HCEC 1CT (cell line): ENCODE measurements at regions not wholly inside any gene's neighbourhood (a gene's known extent, or its start where the extent isn't known, plus 50 kb on each side); places are given as distances from the start of the nearest gene placed in this dataset.
"Not testable (repeated sequence)": the region's sequence is repeated elsewhere in the genome, so short reads cannot be mapped to it uniquely, and the experiment has no call there.

Experiments used
- DNase-seq: peaks from one replicate; pipeline ENCODE4 v3.0.0-alpha.2; 2017

- DNase-seq: no peak
Observed at GRCh38 chr3:20810555-20810954, 624.5 kb upstream of the SGO1 start.

- no peak for DNase-seq
Observed at GRCh38 chr3:20809356-20809755, 623.4 kb upstream of the SGO1 start.

GRCh38 chr3:20808864-20809263, 622.9 kb upstream of the SGO1 start:
- no peak for DNase-seq

- DNase-seq: no peak
Observed at GRCh38 chr3:20798666-20799065, 612.7 kb upstream of the SGO1 start.

GRCh38 chr3:20787005-20787404, 601.0 kb upstream of the SGO1 start:
- no peak for DNase-seq

- no peak for DNase-seq
Observed at GRCh38 chr3:20776692-20777091, 590.7 kb upstream of the SGO1 start.

GRCh38 chr3:20776286-20776685, 590.3 kb upstream of the SGO1 start:
- no peak for DNase-seq

GRCh38 chr3:20773320-20773984, 587.4 kb upstream of the SGO1 start:
- DNase-seq: no peak

- DNase-seq: no peak
Observed at GRCh38 chr3:20772869-20773268, 586.9 kb upstream of the SGO1 start.

GRCh38 chr3:20769430-20769829, 583.4 kb upstream of the SGO1 start:
- DNase-seq: no peak

GRCh38 chr3:20760981-20761380, 575.0 kb upstream of the SGO1 start:
- DNase-seq: no peak

- DNase-seq: no peak
Observed at GRCh38 chr3:20752416-20752815, 566.4 kb upstream of the SGO1 start.

- no peak for DNase-seq
Observed at GRCh38 chr3:20751296-20751695, 565.3 kb upstream of the SGO1 start.

- no peak for DNase-seq
Observed at GRCh38 chr3:20747741-20748140, 561.7 kb upstream of the SGO1 start.

GRCh38 chr3:20743553-20744321, 557.7 kb upstream of the SGO1 start:
- no peak for DNase-seq

- DNase-seq: no peak
Observed at GRCh38 chr3:20742903-20743552, 557.0 kb upstream of the SGO1 start.

- DNase-seq: no peak
Observed at GRCh38 chr3:20741381-20741780, 555.4 kb upstream of the SGO1 start.

- no peak for DNase-seq
Observed at GRCh38 chr3:20739814-20740213, 553.8 kb upstream of the SGO1 start.

- no peak for DNase-seq
Observed at GRCh38 chr3:20736287-20736852, 550.4 kb upstream of the SGO1 start.

GRCh38 chr3:20729185-20729584, 543.2 kb upstream of the SGO1 start:
- no peak for DNase-seq

GRCh38 chr3:20726786-20727185, 540.8 kb upstream of the SGO1 start:
- no peak for DNase-seq

GRCh38 chr3:20724241-20724640, 538.2 kb upstream of the SGO1 start:
- DNase-seq: no peak

GRCh38 chr3:20716425-20716824, 530.4 kb upstream of the SGO1 start:
- not testable (repeated sequence) for DNase-seq

- DNase-seq: no peak
Observed at GRCh38 chr3:20701641-20702040, 515.6 kb upstream of the SGO1 start.
